ENCODE measurements at regions not wholly inside any gene's neighbourhood (a gene's known extent, or its start where the extent isn't known, plus 50 kb on each side); places are given as distances from the start of the nearest gene placed in this dataset.
A peak's percentile ranks its signal among the peaks of the same experiment; 100 is the strongest.

DNA sequence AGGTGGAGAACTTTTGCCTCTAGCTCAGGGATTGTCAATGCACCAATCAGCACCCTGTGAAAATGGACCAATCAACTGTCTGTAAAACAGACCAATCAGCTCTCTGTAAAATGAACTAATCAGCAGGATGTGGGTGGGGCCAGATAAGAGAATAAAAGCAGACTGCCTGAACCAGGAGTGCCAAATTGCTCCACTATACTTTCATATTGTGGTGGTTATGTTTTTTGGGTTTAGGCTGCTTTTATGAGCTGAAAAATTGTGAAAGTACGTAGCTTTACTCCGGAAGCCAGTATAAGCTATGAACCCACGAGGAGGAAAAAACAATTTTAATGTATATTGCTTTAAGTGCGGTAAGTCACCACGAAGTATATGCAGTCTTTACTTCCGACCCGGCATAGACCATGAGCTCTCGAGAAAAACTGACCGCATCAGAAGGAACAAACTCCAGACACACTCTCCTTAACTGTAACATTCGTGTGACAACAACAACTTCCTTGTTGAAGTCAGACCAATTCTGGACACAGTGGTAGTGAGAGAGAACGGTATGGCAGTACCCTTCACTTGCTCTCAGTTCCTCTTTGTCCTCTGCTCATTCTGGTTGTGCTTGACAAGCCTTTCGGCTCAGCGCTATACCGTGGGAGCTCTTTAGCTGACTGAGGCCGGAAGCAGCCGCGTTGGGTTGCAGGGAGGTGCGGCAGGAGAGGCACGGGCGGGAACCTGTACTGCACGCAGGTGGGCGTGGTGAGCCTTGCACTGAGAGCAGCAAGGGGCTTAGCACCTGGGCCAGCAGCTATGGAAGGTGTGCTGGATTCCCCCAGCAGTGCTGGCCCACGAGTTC, 81.9 kb upstream of the E2F3 start:
- Histone ChIP-seq H3K9ac (no peak overlapping the region), H3K4me3 (ENCODE audit: low read depth in 2 of 2, low read length in 1 of 2) (no peak overlapping the region), H3K27ac (ENCODE audit: low read depth in 2 of 2, low read length in 1 of 2) (no peak overlapping the region), H3K9me3 (no peaks in the 10 kb centered on the region), H2AFZ (ENCODE audit: low read depth) (0 out of 2 replicates have a peak overlapping the region, but pooled peaks have one; percentile 22), H3K4me2 (no peak overlapping the region), H3K4me1 (ENCODE audit: control insufficient read depth in 1 of 2, insufficient read depth in 2 of 2, low read depth in 1 of 2, low read length in 1 of 2) (no peaks in the 10 kb centered on the region), H3K27me3 (ENCODE audit: insufficient read depth) (no peaks in the 10 kb centered on the region), H3K36me3 (replicated peaks in 1 of 2; ENCODE audit: control insufficient read depth in 1 of 2, insufficient read depth in 2 of 2, low read length in 1 of 2) (no peaks in the 10 kb centered on the region), H3K79me2 (ENCODE audit: insufficient read depth) (no peaks in the 10 kb centered on the region), H4K20me1 (ENCODE audit: insufficient read depth) (no peaks in the 10 kb centered on the region), H3F3A (replicated peaks; ENCODE audit: insufficient read depth) (no peaks in the 10 kb centered on the region), H3K9me2 (no peaks in the 10 kb centered on the region)
- 73% methylated on average over 19 of the region's 23 CpGs for WGBS (ENCODE audit: low lambda C conversion rate)
- ChIA-PET CTCF (no interaction called here), POLR2A (interaction anchor here (0.6 kb wide), 1 partner anchor 215 kb away, joined by 3 read pairs; no protein-coding TSS in a partner anchor)
- DNase-seq = no peak
- TF ChIP-seq NFIC (IDR thresholded peaks at IDR 0.05; ENCODE audit: borderline replicate concordance) (no peak), GATA2 (CRISPR knock-in tag; IDR thresholded peaks at IDR 0.05) (no peak), FOXJ3 (CRISPR knock-in tag; IDR thresholded peaks at IDR 0.05) (no peak), SMC3 (IDR thresholded peaks at IDR 0.05; ENCODE audit: low read depth, low read length) (no peak), TEAD4 (IDR thresholded peaks at IDR 0.05; ENCODE audit: borderline replicate concordance, insufficient read depth) (no peak), POLR2AphosphoS5 (IDR thresholded peaks at IDR 0.05; ENCODE audit: low read depth, low read length) (no peak), FOXM1 (IDR thresholded peaks at IDR 0.05; ENCODE audit: low read depth) (no peak), YY1 (IDR thresholded peaks at IDR 0.05; ENCODE audit: low read depth) (no peak), MEF2A (IDR thresholded peaks at IDR 0.05; ENCODE audit: borderline replicate concordance, low read depth) (no peak), EZH2phosphoT487 (IDR thresholded peaks at IDR 0.05; ENCODE audit: borderline replicate concordance, low read depth) (no peak)
- TF ChIP-seq, protein P1, sequence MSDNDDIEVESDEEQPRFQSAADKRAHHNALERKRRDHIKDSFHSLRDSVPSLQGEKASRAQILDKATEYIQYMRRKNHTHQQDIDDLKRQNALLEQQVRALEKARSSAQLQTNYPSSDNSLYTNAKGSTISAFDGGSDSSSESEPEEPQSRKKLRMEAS (IDR thresholded peaks at IDR 0.05; ENCODE audit: low read depth) = no peak
- TF ChIP-seq, protein P2, sequence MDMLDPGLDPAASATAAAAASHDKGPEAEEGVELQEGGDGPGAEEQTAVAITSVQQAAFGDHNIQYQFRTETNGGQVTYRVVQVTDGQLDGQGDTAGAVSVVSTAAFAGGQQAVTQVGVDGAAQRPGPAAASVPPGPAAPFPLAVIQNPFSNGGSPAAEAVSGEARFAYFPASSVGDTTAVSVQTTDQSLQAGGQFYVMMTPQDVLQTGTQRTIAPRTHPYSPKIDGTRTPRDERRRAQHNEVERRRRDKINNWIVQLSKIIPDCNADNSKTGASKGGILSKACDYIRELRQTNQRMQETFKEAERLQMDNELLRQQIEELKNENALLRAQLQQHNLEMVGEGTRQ (IDR thresholded peaks at IDR 0.05; ENCODE audit: borderline replicate concordance, low read depth, low read length) = no peak
- TF ChIP-seq, protein P3, sequence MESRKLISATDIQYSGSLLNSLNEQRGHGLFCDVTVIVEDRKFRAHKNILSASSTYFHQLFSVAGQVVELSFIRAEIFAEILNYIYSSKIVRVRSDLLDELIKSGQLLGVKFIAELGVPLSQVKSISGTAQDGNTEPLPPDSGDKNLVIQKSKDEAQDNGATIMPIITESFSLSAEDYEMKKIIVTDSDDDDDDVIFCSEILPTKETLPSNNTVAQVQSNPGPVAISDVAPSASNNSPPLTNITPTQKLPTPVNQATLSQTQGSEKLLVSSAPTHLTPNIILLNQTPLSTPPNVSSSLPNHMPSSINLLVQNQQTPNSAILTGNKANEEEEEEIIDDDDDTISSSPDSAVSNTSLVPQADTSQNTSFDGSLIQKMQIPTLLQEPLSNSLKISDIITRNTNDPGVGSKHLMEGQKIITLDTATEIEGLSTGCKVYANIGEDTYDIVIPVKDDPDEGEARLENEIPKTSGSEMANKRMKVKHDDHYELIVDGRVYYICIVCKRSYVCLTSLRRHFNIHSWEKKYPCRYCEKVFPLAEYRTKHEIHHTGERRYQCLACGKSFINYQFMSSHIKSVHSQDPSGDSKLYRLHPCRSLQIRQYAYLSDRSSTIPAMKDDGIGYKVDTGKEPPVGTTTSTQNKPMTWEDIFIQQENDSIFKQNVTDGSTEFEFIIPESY (IDR thresholded peaks at IDR 0.05; ENCODE audit: borderline replicate concordance, low read depth) = no peak

Measured in SK-N-SH (cell line).